NCI-H2196 treated with DMSO at 0.1 percent for 48 hours (cell line): ENCODE measurements at regions not wholly inside any gene's neighbourhood (a gene's known extent, or its start where the extent isn't known, plus 50 kb on each side); places are given as distances from the start of the nearest gene placed in this dataset.
"Not testable (repeated sequence)": the region's sequence is repeated elsewhere in the genome, so short reads cannot be mapped to it uniquely, and the experiment has no call there.

Source experiments
- DNase-seq: peaks from one replicate; lab custom pipeline; 2025; ENCODE audit not compliant: unreplicated experiment; lab: John Stamatoyannopoulos, UW

DNA sequence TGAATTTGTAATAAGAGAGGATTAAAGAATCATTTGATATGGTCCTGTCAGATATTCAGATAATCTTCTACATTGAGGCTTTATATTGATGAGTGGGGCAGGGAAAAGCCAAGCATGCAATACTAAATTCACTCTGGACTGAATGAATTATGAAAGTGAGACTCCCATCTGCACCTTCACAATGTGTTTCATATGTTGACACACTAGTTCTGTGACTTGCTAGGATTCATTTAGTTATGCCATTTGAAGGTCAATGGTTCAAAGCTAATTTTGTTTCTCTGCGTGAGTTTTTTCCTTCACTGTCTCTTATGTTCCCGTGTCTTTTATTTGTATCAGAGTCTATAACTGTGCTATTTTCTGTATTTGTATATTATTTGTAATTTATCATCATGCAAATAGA is 1332.5 kb downstream of the KCNT2 start:
- no peak for DNase-seq

DNA sequence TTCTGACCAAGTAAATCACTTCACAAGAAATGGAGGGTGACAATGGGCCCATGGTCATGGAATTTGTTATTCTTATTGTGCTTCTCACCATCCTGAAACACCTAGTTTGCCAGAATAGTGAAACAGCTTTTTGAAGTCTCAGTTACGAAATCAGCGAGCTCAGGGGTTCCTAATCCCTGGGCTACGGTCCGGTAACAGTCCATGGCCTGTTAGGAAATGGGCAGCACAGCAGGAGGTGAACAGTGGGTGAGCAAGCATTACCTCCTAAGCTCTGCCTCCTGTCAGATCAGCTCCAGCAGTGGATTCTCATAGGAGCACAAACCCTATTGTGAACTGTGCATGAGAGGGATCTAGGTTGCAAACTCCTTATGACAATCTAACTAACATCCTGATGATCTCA is 1356.3 kb downstream of the KCNT2 start:
- no peak for DNase-seq

DNA sequence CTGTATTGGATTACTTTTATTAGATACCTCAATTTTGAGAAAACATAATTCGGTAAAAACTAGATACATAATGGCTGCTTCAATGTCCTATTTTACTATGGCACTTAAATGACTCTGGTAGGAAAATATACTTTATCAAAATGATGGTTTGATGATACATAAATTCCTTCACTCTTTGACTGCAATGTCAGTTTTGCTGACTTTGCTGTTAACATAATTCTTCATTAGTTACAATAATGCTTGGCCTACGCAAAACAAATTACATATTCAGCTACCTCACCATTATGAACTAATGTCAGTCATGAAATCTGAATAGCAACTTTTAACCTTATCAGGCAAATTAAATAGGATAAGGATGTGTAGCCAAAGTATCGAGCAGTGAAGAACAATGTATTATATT is 1364.7 kb downstream of the KCNT2 start:
- DNase-seq: no peak

DNA sequence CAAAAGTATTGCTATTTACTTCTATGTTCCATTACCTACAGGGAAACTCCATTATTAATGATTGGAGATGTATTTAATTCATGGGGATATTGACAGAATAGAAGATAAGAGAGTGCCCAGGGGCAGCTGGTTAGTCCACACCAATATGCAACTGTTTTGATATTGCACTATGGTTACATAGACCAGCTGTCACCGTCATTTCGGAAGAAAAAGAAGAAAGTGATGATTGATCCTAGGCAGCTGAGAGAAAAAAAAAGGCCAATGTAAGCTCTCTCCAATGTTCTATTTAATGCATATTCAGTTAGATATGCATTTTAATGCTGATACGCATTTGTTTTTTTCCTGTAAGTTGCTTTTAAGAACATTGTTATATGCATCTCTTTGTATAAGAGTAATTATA is 1367.2 kb downstream of the KCNT2 start:
- no peak for DNase-seq

GRCh38 chr1:195238313-195238712 is 1369.9 kb downstream of the KCNT2 start:
- DNase-seq: no peak

DNA sequence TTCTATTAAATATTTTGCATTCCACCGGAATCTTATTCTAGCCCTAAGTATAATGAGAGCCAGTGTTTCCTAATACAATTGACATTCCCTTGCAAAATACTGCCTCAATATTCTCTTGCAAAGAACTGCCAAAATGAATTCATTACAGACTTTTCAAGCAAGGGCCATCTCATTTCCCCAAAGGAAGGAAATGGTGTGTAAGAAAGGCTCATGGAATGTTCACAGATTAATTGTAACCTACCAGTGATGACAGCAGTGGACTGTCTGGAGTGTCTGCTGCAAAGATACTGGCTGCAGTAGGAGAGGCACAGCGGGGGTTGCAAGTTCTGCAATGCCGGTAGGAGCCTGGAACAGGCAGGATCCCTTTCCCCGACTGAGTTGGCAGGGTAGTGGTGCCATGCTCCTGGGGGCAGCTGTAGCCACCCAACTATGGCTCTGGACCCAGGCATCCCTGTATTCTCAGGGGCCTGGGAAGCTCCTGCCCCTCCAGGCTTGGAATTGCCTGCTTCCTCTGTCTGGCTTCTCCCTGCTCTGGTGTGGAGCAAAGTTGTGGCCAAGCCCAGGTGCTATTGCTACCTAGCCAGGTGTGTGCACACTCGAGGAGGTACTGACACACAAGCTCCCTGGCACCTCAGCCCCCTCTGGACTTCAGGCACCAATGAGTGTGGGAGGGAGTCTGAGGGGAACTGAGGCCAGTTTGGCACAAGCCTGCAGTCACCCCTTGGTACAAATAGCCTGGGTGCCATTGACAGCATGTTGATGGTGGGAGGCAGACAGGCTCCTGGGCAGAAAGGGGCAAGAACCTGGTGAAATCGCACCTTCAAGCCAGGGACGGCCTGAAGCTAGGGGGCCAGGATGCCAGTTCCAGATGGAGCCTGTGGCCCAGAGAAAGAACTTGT is 1371.0 kb downstream of the KCNT2 start:
- no peak for DNase-seq

DNA sequence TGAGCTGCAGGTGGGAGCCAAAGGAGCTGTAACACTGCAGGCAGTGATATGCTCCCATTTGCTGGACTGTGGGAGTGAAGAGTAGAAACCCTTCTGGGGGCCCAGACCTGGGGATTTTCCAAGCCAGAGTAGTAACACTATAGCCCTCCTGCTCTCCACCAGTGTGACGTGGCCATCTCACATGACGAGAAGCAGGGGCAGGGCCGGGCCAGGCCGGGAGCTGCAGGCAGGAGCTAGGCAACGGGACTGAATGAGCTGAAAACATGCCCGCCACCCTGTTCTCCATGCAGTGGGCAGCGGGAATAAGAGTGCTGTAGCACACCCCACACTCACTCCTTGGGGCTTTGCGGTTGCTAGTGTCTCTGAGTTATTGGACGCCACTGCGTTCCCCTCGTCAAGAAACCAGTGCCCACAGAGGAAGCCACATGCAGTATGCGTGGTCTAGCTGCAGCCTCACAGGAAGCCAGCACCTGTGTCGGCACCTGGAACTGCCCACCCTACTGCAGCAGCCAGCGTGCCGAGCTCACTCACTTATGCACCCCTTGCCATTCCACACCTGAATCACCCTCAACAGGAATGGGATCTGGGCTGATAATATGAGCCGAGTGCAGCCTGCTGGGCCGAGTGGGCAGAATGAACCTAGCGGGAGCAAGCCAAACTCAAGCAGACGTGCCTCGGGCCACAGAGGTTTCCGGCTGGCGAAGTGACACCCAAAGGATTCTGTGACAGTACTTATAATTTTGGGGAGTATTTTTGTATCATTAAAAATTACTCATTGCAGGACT is 1389.6 kb downstream of the KCNT2 start:
- no peak for DNase-seq

DNA sequence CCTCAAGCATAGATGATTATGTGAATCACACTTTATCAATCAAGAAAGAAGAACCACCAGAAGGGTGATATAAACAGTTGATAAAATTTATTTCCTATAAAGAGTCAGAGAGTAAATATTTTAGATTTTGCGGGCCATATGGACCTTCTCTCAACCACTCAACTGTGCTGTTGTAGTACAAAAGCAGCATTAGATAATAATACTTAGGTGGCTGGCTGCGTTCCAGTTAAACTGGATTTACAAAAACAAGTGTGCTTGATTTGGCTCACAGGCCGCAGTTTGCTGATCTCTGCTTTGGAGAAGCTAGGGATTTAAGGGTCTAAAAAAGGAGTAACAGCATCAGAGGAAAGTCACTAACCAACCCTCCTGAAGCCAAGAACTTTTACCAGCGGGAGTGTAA is 1406.0 kb downstream of the KCNT2 start:
- no peak for DNase-seq

GRCh38 chr1:195200772-195201171 is 1407.5 kb downstream of the KCNT2 start:
- no peak for DNase-seq

- no peak for DNase-seq
These were observed 1411.1 kb downstream of the KCNT2 start for GRCh38 chr1:195197116-195197515.

GRCh38 chr1:195195423-195196057 is 1412.7 kb downstream of the KCNT2 start:
- no peak for DNase-seq

DNA sequence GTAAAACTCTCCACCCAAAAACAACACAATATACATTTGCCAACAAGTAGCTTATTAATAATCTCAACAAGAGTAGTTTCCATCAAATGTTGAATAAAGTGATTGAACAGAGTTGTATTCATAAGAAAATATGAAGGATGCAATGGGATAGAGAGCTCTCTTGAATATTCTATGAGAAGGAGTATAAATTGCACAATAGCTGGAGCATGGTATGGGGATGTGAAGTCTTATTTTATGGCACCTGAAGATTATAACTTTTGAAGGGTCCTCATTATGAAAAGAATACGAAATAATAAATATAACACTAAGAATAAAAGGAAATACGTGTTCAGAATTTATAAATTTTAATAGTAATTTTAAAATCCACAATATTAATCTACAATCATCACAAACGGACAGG is 1415.1 kb downstream of the KCNT2 start:
- DNase-seq: no peak

DNA sequence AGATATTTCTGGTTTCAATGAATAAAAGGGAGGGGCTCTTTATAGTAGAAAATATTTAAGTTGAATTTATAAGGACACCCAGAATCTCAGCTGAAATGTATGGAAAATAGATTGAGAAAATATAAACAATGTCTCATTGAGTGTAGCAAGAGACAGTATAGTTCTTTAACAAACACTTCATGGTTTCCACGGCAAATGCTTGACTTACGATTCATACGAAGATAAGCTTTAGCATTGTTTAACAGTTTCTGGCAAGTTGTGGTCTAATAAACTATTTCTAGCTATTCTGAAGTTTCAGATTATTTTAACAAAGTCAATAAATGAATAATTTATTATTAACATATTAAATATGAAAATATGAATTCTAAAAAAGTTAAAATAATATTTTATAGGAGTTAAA is 1419.4 kb downstream of the KCNT2 start:
- DNase-seq: no peak

GRCh38 chr1:195186544-195186943 is 1421.7 kb downstream of the KCNT2 start:
- no peak for DNase-seq

DNA sequence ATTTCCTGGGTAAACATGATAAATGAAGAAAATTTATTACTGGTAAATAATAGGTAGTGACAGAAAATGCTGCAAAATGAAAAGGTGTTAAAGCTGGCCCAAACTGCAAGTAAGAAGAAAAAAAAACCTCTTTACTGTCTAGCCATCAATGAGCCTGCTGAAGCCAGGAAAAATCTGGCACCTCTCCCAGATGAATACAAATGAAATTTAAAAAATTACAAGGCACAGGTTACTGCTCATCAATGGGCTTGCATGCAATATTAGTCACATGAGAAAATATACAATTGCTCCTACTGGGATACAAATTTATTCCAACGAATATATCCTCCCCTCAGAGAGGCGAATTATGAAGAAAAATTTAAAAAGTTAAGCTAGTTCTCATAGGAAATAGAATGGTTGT is 1422.5 kb downstream of the KCNT2 start:
- DNase-seq: no peak

- DNase-seq: no peak
These were observed 1422.9 kb downstream of the KCNT2 start for GRCh38 chr1:195185321-195185720.

GRCh38 chr1:195173753-195174152 is 1434.5 kb downstream of the KCNT2 start:
- no peak for DNase-seq

DNA sequence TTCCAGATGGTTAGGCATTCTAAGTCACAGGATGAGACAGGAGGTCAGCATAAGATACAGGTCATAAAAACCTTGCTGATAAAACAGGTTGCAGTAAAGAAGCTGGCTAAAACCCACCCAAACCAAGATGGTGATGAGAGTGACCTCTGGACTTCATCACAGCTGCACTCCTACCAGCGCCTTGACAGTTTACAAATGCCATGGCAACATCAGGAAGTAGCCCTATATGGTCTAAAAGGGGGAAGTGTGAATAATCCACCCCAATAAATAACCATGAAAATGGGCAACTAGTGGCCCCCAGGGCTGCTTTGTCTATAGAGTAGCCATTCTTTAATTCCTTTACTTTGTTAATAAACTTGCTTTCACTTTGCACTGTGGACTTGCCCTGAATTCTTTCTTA is 1448.4 kb downstream of the KCNT2 start:
- DNase-seq: not testable (repeated sequence)

- DNase-seq: no peak
These were observed 1450.1 kb downstream of the KCNT2 start for GRCh38 chr1:195158091-195158490.

- no peak for DNase-seq
These were observed 1455.1 kb downstream of the KCNT2 start for GRCh38 chr1:195153107-195153506.

DNA sequence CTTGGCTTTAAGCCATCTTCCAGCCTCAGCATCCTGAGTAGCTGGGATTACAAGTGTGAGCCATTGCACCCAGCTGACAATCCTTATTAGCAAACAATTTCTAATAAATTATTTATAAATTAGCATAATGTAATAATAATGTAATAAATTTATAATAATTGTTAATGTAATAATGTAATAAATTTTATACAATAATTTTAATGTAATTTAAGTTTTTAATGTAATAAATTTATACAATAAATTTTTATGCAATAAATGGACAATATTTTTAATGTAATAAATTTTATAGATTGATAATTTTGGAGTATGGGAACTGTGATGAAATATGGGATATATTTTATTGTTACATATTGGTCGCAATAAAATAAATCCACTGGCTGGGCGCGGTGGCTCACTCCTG is 1457.5 kb downstream of the KCNT2 start:
- no peak for DNase-seq

- no peak for DNase-seq
These were observed 1466.9 kb downstream of the KCNT2 start for GRCh38 chr1:195141294-195141693.
